ENCODE measurements at regions not wholly inside any gene's neighbourhood (a gene's known extent, or its start where the extent isn't known, plus 50 kb on each side); places are given as distances from the start of the nearest gene placed in this dataset.

DNA sequence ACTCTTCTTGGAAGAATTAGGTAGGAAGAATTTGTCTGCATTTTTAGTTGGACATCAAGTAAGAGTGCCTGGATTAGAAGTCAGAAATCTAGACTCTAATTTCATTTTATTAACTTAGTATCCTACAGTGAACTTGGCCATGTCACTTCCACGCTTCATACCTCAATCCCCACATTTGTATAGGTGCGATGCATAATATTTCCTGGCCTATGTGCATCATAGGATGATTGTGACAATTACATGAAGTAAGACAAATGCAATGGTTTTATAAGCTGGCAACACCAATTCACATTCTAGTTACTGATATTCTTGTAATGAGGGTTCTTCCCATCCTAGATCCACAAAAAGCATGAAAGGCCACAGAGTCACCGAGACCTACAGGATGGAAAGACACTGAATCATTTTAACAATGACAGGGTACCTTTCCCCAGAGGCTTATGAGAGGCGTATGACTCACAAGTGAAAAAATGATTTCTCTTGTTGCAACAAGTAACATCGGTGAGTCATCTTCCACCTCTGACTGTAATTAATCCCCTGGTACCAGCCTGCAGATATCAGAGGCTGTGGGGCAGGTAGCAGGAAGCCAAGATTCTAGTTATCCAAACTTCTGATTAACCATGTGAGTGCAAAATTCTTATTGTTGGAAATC is 56.0 kb upstream of the OR5AK2 start:
- DNase-seq = no peak

- DNase-seq = no peak
Measured at GRCh38 chr11:56923116-56923515, 65.6 kb upstream of the OR5AK2 start.

DNA sequence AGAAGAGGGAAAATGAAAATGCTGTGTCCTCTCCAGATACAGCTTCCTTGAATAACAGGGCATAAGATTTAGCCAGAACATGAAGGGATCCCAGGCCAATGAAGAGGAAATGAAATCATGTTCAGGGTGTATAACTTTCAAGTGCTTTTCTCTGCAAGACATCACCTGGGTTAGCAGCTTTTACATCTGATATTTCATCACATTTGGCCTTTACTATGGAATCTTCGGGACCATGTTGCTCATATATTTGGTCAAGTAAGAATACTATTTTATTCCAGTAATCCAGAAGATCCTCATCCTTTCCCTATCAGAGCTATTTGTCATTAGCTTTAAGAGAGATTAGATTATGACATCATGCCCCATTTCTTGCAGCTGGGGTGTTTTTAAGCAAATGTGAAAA is 66.3 kb upstream of the OR5AK2 start:
- no peak for DNase-seq

DNA sequence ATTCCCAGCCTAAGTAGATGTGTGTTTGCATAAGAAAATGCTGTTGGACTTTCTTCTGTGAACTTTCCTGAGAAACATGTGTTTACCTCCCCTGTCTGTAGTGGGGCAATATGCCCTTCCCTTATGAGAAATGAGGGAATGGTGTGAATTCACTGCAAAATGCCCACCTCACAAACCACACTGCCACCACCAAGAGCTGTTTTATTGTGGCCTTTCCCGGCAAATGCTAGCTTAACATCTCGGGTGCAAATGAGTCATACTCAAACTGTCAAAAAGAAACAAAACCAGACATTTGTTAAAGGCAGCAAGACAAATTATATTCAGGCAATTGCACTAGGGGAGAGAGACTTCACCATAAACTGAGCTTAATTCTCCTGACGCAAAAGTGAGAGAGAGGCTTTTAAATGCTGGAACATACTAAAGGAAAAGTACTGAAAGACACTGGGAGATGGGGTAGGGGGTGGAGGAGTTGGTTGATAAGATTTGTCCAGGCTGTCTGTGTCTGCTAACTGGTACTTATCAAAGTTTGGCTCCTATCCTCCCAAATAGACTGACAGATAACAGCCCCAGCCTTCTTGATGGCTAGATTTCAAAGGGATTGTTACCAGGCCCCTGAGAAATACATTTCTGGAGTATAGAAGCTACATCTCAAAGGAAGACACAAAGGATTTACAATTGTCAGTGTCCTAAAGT is 70.9 kb upstream of the OR5AK2 start:
- no peak for DNase-seq

- DNase-seq = no peak
Measured at GRCh38 chr11:56916587-56916986, 72.1 kb upstream of the OR5AK2 start.

DNA sequence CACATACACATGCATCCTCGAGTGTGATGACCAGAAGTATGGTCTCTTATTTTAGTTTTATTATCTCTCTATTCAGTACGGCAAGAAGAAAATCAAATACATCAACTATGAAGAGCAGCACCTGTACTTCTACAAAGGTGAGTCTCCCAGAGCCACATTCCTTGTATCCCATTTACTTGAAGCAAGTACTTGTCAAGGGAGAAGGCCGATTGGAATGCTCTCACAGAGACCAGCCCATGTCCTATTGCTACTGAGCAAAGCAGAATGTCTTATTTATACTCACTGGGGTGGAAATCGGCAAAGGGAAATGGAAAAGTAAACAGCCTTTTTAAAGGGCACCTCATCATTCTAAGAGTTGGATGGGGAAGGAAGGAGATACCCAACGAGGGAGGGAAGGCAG is 72.6 kb upstream of the OR5AK2 start:
- no peak for DNase-seq

GRCh38 chr11:56911312-56911711 is 77.4 kb upstream of the OR5AK2 start:
- DNase-seq = no peak

GRCh38 chr11:56910785-56911184 is 77.9 kb upstream of the OR5AK2 start:
- DNase-seq = no peak

- no peak for DNase-seq
Measured at GRCh38 chr11:56910046-56910773, 78.5 kb upstream of the OR5AK2 start.

DNA sequence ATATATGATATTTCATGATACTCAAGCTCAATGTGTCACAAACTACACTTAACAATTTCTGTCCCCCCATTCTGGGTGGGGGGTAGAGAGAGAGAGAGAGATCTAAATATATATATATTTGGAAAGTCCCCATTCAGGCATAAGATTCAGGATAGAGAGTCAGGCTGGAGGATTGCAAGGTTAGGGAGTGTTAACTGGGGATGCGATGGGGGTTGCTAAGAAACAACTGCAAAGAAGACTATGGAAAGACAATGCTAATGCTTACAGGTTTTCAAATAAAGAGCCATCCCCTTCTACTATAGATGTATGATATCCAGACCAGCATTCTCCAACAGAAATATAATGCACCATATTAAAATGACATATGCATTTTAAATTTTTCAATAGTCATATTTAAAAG is 79.2 kb upstream of the OR5AK2 start:
- DNase-seq = no peak

DNA sequence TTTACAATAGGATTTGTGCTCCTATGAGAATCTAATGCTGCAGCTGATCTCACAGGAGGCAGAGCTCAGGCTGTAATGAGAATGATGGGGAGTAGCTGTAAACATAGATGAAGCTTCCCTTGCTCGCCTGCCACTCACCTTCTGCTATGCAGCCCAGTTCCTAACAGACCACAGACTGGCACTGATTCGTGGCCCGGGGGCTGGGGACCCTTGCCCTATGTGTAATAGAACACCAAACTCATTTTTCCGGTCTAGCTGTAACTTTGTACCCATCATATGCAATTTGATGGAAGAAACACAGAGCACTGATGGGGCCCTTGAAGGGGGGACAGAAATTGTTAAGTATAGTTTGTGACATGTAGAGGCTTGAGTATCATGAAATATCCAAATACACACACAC is 79.6 kb upstream of the OR5AK2 start:
- no peak for DNase-seq

DNA sequence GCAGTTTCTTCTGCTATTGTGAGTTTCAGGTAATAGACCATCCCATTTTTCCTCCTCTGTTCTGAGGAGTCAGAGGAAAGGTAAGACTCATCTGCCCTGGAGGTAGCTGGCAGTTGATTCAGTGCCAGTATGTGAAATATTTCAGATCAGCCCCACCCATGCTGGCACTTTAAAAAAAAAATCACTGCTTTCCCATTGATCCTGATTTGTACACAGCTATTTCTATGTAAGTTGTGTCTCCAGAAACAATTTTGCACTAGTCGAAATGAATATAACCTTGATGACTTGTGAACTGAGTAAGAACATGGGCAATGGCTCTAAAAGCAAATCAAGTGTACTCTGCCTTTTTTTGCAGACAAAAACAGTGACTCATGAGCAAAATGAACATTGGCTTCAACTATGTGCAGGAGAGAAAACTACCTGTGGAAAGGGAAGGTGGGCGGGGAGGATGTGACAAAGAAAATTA is 82.0 kb upstream of the OR5AK2 start:
- DNase-seq = no peak

DNA sequence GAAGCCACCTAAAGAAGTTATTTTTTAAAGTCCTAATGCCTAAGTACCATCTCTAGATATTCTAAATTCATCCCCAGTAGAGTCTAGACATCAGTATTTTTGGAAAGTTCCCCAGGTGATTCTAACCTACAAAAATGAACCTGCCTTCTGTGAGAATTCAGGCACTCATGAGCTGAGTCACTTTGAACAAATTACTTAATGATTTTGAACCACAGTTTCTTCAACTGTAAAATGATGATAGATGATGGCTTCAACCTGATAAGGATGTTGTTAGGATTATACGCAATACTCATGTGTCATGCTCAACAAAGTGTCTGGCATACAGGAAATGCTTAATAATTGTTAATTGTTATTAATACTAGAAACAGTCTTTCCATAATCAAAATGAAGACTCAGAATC is 82.8 kb upstream of the OR5AK2 start:
- DNase-seq = no peak

DNA sequence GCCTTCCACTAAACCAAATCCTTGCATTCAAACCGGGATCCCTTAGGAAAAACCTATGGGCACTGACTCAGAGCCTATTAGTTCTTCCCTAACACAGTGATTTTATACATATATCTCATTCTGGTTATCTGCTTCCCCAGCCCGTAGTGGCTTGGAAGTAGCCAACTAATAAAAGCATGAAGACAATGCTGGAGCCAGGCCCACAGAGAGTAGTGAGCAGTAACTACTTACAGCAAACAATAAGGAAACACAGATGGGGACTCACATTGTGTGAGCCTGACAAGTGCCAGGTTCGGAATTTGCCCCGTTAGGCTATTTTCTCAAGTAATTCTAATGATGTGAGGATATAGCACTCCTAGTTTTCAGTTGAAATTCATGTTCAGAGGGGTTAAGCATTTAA is 83.3 kb upstream of the OR5AK2 start:
- DNase-seq = no peak

GRCh38 chr11:56898856-56899255 is 89.9 kb upstream of the OR5AK2 start:
- DNase-seq = no peak

GRCh38 chr11:56890584-56891305 is 98.0 kb upstream of the OR5AK2 start:
- no peak for DNase-seq

DNA sequence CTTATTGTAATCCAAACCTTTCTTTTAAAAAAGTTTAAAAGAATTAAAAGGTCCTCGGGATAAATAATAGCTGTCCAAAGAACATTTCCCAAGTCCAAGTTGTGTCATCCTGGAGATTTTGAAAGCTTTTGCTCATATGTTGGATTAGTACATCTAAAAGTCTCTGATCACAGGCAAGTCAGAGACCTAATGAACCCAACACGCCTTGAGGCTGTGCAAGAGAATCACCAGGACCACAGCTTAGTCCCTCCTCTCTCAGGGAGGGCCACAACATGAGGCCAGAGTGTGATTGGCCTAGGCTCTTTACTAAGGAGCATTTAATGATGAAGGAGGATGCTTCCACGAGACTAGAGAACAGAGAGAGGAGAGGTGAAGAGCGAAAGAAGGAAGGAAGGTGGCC is 98.7 kb upstream of the OR5AK2 start:
- DNase-seq = no peak

DNA sequence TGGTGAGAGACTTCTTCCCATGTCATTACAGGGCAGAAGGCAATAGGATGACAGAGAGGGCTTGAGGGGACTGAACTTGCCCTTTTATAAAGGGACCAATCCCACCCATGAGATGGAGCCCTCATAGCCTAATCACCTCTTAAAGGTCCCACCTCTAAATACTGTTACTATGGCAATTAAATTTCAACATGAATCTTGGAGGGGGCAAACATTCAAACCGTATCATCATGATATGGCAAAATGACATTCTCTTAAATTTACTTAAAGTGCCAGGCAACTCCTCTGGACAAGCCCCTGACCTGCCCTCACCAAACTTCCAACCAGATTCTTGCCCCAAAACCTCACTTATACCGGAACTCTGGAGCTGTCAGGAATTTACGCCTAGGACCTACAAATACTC is 100.8 kb upstream of the OR5AK2 start:
- DNase-seq = no peak

- DNase-seq = no peak
Measured at GRCh38 chr11:56886455-56886854, 102.3 kb upstream of the OR5AK2 start.

DNA sequence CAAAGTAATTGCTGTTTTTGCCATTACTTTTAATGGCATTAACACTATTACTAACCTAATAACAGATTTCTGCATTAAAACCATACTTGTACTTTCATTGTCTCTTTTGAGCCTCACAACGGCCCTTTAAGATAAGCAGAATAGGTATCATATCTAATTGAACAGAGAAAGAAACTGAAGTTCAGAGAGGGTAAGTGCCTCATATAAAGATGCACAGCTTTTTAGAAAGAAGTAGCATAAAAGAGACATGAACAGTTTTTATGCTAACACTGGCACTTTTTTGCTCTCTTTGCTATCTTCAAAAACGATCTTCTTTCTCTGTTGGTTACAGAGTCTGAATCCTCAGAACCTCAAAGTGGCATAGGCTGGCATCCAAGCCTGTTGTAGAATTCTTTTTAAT is 102.9 kb upstream of the OR5AK2 start:
- no peak for DNase-seq

- DNase-seq = no peak
Measured at GRCh38 chr11:56885177-56885576, 103.5 kb upstream of the OR5AK2 start.

- DNase-seq = no peak
Measured at GRCh38 chr11:56883371-56883987, 105.2 kb upstream of the OR5AK2 start.

All from CD4-positive, alpha-beta T cell treated with Interleukin-21 for 1 hour (primary cell).